ENCODE measurements at regions not wholly inside any gene's neighbourhood (a gene's known extent, or its start where the extent isn't known, plus 50 kb on each side); places are given as distances from the start of the nearest gene placed in this dataset.

- no peak for DNase-seq (ENCODE audit: low read depth)
- in situ Hi-C loops (cut with HindIII; ENCODE audit: low pct_unique_long_range_greater_than_20kb, low sequenced_read_pairs): no loop called here
Measured at GRCh38 chr7:35581605-35582210, 113.2 kb downstream of the HERPUD2 start.

- DNase-seq (ENCODE audit: low read depth): no peak
- in situ Hi-C loops (cut with HindIII; ENCODE audit: low pct_unique_long_range_greater_than_20kb, low sequenced_read_pairs): no loop called here
Measured at GRCh38 chr7:35576031-35576573, 118.8 kb downstream of the HERPUD2 start.

DNA sequence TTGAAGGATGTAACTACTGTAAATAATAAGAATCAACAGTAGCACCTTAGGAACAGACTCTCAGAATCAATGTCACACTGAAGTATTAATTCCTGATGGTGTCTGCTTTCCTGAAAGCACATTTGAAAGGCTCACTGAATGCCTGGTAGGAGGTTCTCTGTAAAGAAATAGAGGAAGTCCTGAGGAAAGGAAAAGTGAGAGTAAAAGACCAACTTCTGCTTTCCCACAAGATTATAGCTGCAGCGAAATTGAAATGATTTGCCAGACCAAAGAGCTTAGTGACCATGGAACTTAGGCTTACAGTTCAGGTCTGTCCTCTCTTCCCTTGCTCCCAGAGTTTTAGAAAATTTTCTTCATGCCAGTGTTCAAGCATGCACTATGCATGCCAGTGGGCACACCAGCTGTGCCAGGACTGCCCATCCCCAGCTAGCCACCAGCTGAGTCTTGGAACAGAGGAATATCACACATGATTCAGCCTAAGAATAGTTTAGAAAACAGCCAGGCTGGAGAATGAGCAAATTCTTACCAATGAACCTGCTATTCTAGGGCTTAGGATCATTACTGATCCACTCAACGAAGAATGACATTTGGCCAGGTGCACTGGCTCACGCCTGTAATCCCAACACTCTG is 123.2 kb downstream of the HERPUD2 start:
- in situ Hi-C loops (cut with HindIII; ENCODE audit: low pct_unique_long_range_greater_than_20kb, low sequenced_read_pairs): no loop called here
- DNase-seq (ENCODE audit: low read depth): no peak

GRCh38 chr7:35570937-35571336 is 124.0 kb downstream of the HERPUD2 start:
- in situ Hi-C loops (cut with HindIII; ENCODE audit: low pct_unique_long_range_greater_than_20kb, low sequenced_read_pairs): no loop called here
- DNase-seq (ENCODE audit: low read depth): no peak

DNA sequence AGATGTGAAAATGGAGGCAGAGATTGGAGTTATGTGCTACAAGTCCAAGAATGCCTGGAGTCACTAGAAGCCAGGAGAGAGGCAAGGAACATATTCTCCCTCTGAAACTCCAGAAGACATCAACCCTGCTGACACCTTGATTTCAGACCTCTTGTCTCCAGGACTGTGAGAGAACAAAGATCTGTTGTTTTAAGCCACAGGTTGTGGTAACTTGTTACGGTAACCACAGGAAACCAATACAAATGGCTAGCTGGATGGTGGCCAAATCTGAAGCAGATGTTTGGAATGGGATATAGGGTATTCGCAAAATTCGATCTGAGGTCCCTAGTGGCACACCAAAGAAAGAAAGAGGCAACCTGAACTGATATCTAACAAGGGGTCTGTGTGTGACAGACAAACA is 129.0 kb downstream of the HERPUD2 start:
- in situ Hi-C loops (cut with HindIII; ENCODE audit: low pct_unique_long_range_greater_than_20kb, low sequenced_read_pairs): no loop called here
- no peak for DNase-seq (ENCODE audit: low read depth)

- in situ Hi-C loops (cut with HindIII; ENCODE audit: low pct_unique_long_range_greater_than_20kb, low sequenced_read_pairs): no loop called here
- no peak for DNase-seq (ENCODE audit: low read depth)
Measured at GRCh38 chr7:35558841-35559240, 136.1 kb downstream of the HERPUD2 start.

GRCh38 chr7:35556515-35557471 is 138.1 kb downstream of the HERPUD2 start:
- DNase-seq (ENCODE audit: low read depth): no peak
- in situ Hi-C loops (cut with HindIII; ENCODE audit: low pct_unique_long_range_greater_than_20kb, low sequenced_read_pairs): no loop called here

- in situ Hi-C loops (cut with HindIII; ENCODE audit: low pct_unique_long_range_greater_than_20kb, low sequenced_read_pairs): no loop called here
- no peak for DNase-seq (ENCODE audit: low read depth)
Measured at GRCh38 chr7:35555934-35556333, 139.0 kb downstream of the HERPUD2 start.

DNA sequence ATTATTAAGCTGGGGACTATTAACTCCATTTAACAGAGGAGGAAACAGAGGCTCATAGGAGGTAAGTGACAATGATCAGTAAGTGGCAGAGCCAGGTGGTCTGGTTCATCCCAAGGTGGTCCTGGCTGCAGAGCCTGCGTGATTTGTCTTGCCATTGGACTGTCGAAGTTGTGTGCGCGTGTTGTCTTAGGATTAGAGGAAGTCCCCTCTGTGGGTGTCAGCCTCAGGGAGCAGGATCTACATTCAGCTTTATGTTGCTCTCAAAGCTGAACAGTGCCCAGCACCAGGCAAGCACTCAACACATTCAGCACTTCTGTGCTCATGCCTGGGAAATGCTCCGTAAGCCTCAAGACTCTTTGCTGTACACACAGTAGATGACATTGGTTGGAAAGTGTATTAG is 139.5 kb downstream of the HERPUD2 start:
- no peak for DNase-seq (ENCODE audit: low read depth)
- in situ Hi-C loops (cut with HindIII; ENCODE audit: low pct_unique_long_range_greater_than_20kb, low sequenced_read_pairs): no loop called here

GRCh38 chr7:35553519-35553918 is 141.4 kb downstream of the HERPUD2 start:
- in situ Hi-C loops (cut with HindIII; ENCODE audit: low pct_unique_long_range_greater_than_20kb, low sequenced_read_pairs): no loop called here
- no peak for DNase-seq (ENCODE audit: low read depth)

DNA sequence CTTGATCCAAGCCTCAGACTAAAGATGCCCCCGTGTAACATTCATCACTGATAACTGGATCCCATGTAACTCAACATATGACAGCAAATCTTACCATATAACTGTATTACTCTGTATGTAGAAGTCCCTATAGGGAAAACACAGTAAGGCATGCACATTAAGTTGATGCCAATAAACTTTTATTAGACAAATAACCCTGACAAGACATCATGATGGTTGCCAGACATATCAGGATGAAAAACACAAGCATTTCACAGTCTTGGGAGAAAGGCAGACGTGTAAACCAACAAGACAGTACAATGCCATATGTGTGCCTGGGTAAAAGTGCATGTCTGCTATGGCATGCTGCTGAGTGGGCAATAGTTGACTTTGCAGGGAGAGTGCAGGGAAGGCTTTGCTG is 142.2 kb downstream of the HERPUD2 start:
- in situ Hi-C loops (cut with HindIII; ENCODE audit: low pct_unique_long_range_greater_than_20kb, low sequenced_read_pairs): no loop called here

DNA sequence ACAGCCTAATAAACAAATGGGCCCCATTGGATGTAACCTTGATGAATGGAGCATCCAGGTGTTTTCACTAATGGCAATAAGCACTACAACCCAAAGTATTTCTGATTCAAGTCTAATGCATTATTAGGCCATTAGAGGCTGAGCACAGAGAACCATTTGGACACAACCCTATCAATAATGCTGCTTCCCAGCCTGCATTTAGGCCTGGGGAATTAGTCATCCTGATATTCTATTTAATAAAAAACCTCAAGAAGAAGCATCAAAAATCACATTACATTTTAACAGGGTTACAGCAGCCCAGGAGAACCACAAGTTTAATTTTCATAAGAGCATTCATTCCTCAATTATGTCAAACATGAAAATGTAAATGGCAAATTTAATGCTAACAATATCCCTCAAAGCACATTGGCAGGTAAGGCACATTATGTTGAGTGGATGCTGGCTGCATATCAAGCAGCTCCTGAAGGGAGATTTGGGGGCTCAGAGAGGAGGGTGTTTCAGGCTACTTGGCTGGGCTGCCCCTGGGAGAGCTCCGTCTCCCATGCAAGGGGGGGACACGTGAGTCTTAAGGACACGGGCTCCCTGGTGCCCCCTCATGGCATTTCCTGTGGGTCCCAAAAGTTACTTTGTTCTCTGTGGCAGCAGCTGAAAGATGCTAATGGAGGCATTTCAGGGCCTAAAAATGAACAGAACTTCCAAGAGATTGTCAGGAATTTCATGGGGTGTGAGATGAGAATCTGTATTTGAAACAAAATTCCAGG is 143.4 kb downstream of the HERPUD2 start:
- in situ Hi-C loops (cut with HindIII; ENCODE audit: low pct_unique_long_range_greater_than_20kb, low sequenced_read_pairs): no loop called here
- DNase-seq (ENCODE audit: low read depth): no peak

More for the DNA sequence above, 142.2 kb downstream of the HERPUD2 start:
- DNase-seq (ENCODE audit: low read depth): no peak

- no peak for DNase-seq (ENCODE audit: low read depth)
- in situ Hi-C loops (cut with HindIII; ENCODE audit: low pct_unique_long_range_greater_than_20kb, low sequenced_read_pairs): no loop called here
Measured at GRCh38 chr7:35550831-35551230, 144.1 kb downstream of the HERPUD2 start.

DNA sequence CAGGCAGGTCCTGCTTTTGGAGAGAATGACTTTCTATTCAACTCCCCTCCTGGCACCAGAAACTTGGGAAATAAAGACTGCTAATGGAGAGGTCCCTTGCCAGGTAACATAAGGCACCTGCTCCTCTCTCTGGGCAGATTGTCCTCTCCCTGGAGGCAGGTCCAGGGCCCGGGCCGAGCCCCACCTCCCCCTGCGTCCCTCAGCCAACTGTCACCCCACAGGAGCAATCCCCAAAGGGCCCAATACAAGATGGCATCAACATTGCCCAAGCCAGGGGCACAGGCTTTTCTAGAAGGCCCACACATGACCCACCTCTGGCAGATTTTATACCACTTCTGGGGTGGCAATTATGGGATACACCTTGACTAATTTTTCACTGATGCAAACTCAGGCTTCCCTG is 145.2 kb downstream of the HERPUD2 start:
- no peak for DNase-seq (ENCODE audit: low read depth)
- in situ Hi-C loops (cut with HindIII; ENCODE audit: low pct_unique_long_range_greater_than_20kb, low sequenced_read_pairs): no loop called here

- in situ Hi-C loops (cut with HindIII; ENCODE audit: low pct_unique_long_range_greater_than_20kb, low sequenced_read_pairs): no loop called here
Measured at GRCh38 chr7:35548291-35548690, 146.6 kb downstream of the HERPUD2 start.

GRCh38 chr7:35546691-35547429 is 148.1 kb downstream of the HERPUD2 start:
- in situ Hi-C loops (cut with HindIII; ENCODE audit: low pct_unique_long_range_greater_than_20kb, low sequenced_read_pairs): no loop called here
- DNase-seq (ENCODE audit: low read depth): no peak

More at GRCh38 chr7:35548291-35548690, 146.6 kb downstream of the HERPUD2 start:
- no peak for DNase-seq (ENCODE audit: low read depth)

DNA sequence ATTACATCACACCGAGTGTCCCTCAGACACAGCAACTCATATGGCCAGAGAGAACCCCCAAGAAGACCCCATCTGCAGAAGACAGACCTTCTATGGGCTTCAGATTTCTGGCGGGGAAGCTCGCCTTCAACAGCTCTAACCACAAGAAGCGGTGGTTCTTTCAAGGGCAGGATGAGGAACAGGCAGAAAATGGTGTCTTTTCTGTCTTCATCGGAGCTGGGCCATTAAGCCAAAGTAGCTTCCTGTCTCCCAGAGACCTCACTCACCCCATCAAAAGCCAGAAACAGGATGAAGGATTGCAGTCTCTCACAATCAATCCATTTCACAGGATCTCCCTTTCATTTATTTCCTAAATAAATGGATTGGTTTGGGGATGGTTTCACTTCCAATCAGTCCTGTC is 149.1 kb downstream of the HERPUD2 start:
- in situ Hi-C loops (cut with HindIII; ENCODE audit: low pct_unique_long_range_greater_than_20kb, low sequenced_read_pairs): no loop called here

More for the DNA sequence above, 149.1 kb downstream of the HERPUD2 start:
- DNase-seq (ENCODE audit: low read depth): no peak

All from Caki2 (cell line).